Mesothelial cell of epicardium (in vitro differentiated cells): ENCODE measurements at regions not wholly inside any gene's neighbourhood (a gene's known extent, or its start where the extent isn't known, plus 50 kb on each side); places are given as distances from the start of the nearest gene placed in this dataset.

Source experiments
- DNase-seq, 2 experiments: peaks; one replicate each; pipeline ENCODE4 v3.0.0; 2021; ENCODE audit warnings: low spot score in 2 of 2; ENCODE audit not compliant: unreplicated experiment in 2 of 2
- H3K27ac Mint-ChIP-seq: 2 replicates; pipeline ENCODE4 v1.8.0; 2021; ENCODE audit warnings: mixed read lengths
- H3K27me3 Mint-ChIP-seq: 2 replicates; pipeline ENCODE4 v1.8.0; 2021; ENCODE audit warnings: low read depth, mixed read lengths
- H3K36me3 Mint-ChIP-seq: 2 replicates; pipeline ENCODE4 v1.8.0; 2021; ENCODE audit warnings: mixed read lengths
- H3K4me1 Mint-ChIP-seq: 2 replicates; pipeline ENCODE4 v1.8.0; 2021; ENCODE audit warnings: mixed read lengths
- H3K4me3 Mint-ChIP-seq: 2 replicates; pipeline ENCODE4 v1.8.0; 2021; ENCODE audit warnings: mild to moderate bottlenecking, moderate library complexity, mixed read lengths
- H3K9me3 Mint-ChIP-seq: 2 replicates; pipeline ENCODE4 v1.8.0; 2021; ENCODE audit warnings: mixed read lengths
- CTCF ChIP-seq: fragments of 200-600 bp; sonication (generic); IDR thresholded peaks from one replicate; pipeline ENCODE4 v1.5.0; 2021; ENCODE audit warnings: antibody characterized with exemption; ENCODE audit not compliant: unreplicated experiment

GRCh38 chr2:67503066-67503795 is 106.1 kb downstream of the ETAA1 start:
- Mint-ChIP-seq H3K27me3 (peaks cover 19% of the 10 kb centered on the region), H3K9me3 (peaks cover 6% of the 10 kb centered on the region), H3K27ac (no peak overlapping the region), H3K4me3 (no peak overlapping the region), H3K4me1 (peaks cover 3% of the 10 kb centered on the region), H3K36me3 (peaks cover 2% of the 10 kb centered on the region)
- TF ChIP-seq CTCF = no peak
- DNase-seq = no peak

GRCh38 chr2:67510745-67511144 is 113.6 kb downstream of the ETAA1 start:
- Mint-ChIP-seq H3K9me3 (peaks cover 10% of the 10 kb centered on the region), H3K36me3 (peaks cover under 1% of the 10 kb centered on the region), H3K4me3 (no peak overlapping the region), H3K27me3 (no peaks in the 10 kb centered on the region), H3K27ac (no peak overlapping the region), H3K4me1 (peaks cover 30% of the 10 kb centered on the region)
- no peak for DNase-seq
- no peak for TF ChIP-seq CTCF

- H3K27ac Mint-ChIP-seq = peak overlapping the region; percentile 44
Measured at GRCh38 chr2:67514515-67514914, 117.4 kb downstream of the ETAA1 start.

GRCh38 chr2:67515056-67515455 is 117.9 kb downstream of the ETAA1 start:
- TF ChIP-seq CTCF = no peak
- Mint-ChIP-seq H3K9me3 (peaks cover 5% of the 10 kb centered on the region), H3K27ac (peak overlapping the region; percentile 44), H3K4me1 (peaks cover 55% of the 10 kb centered on the region), H3K4me3 (no peak overlapping the region), H3K27me3 (no peaks in the 10 kb centered on the region), H3K36me3 (peaks cover 3% of the 10 kb centered on the region)
- no peak for DNase-seq

More at GRCh38 chr2:67514515-67514914, 117.4 kb downstream of the ETAA1 start:
- Mint-ChIP-seq H3K36me3 (peaks cover 3% of the 10 kb centered on the region), H3K4me3 (no peak overlapping the region), H3K9me3 (peaks cover 5% of the 10 kb centered on the region), H3K4me1 (peaks cover 55% of the 10 kb centered on the region), H3K27me3 (no peaks in the 10 kb centered on the region)
- TF ChIP-seq CTCF = no peak
- DNase-seq = no peak

GRCh38 chr2:67515538-67515937 is 118.4 kb downstream of the ETAA1 start:
- peak overlapping the region; percentile 44 for H3K27ac Mint-ChIP-seq
- H3K36me3 Mint-ChIP-seq = peaks cover 3% of the 10 kb centered on the region
- H3K27me3 Mint-ChIP-seq = no peaks in the 10 kb centered on the region
- no peak overlapping the region for H3K4me3 Mint-ChIP-seq
- DNase-seq = no peak
- peaks cover 5% of the 10 kb centered on the region for H3K9me3 Mint-ChIP-seq
- H3K4me1 Mint-ChIP-seq = peaks cover 59% of the 10 kb centered on the region
- TF ChIP-seq CTCF = no peak
